Stimulated activated CD4-positive, alpha-beta T cell treated with anti-CD3 and anti-CD28 coated beads, Interleukin-12 subunit alpha, Interleukin-12 subunit beta, amount 100 ng/mL, for 48 hours (primary cell): ENCODE measurements at regions not wholly inside any gene's neighbourhood (a gene's known extent, or its start where the extent isn't known, plus 50 kb on each side); places are given as distances from the start of the nearest gene placed in this dataset.

Source experiments
- DNase-seq, 3 donors: peaks; one replicate each; pipeline ENCODE4 v3.0.0-alpha.2; 2020; ENCODE audit warnings: low read depth in 2 of 3, low spot score in 1 of 3

- no peak for DNase-seq
Observed at GRCh38 chr7:33661430-33662160, 243.7 kb upstream of the BMPER start.

DNA sequence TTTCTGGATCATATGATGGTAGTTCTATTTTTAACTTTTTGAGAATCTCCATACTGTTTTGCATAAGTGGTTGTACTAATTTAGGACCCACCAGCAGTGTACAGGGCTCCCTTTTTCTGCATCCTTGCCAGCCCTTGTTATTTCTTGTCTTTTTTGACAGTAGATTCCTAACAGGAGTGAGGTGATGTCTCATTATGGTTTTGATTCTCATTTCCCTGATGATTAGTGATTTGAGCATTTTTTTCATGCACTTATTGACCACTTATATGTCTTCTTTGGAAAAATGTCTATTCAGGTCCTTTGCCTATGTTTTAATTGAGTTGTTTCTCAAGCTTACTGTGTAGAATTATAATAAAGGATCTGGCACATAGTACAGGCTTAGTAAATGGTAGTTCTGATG, 238.8 kb upstream of the BMPER start:
- no peak for DNase-seq

- no peak for DNase-seq
Observed at GRCh38 chr7:33667196-33667595, 238.1 kb upstream of the BMPER start.

DNA sequence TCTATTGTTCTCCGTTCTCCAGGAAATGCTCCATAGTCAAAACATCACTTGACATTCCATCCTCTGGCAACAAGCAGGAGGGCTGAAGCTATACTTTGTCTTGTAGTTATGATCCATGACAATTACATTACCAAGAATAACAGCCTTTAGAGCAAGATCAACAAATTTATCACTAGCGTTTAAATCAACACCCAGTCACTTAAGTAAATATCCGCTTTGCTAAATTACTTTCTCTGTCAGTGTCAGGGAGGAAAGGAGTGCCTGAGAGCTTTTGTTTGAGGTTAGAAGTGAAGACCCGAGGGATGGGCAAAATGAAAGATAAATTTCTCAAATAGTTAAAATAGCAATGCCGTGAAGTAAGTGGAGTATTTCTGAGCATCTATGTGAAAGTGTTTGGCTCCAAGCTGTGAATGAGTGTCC, 236.1 kb upstream of the BMPER start:
- DNase-seq: no peak

DNA sequence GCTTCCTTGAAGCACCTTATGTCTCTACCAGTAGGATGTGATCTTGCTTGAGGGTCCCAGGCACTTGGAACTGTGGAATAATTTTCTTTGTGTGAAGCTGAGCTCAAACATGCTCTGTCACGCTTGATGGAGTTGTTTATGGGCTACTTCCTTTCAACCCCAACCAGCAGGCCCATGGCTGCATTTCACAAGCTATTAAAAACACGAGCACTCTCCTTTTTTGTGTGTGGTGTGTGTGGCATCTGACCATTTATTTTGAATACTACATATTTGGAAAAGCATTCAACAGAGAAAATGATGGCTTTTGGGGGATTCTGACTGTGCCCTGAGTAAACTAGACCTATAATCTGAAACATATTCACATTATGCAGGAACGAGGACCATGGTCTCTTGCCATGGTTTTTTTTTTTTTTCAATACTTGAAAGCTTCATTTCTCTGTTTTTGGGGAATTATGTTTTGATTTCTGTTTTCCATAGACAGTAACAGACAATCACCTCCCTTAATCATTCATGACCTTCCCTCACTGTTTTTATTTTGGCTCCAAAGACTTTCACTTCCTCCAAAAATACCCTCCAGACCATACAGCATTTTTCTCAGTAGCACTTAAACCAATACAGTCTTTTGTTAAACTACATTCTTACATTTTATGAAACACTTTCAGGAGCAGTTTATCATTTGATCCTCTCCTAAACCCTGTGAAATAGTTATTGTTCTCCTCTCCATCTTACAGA, 233.6 kb upstream of the BMPER start:
- no peak for DNase-seq

DNA sequence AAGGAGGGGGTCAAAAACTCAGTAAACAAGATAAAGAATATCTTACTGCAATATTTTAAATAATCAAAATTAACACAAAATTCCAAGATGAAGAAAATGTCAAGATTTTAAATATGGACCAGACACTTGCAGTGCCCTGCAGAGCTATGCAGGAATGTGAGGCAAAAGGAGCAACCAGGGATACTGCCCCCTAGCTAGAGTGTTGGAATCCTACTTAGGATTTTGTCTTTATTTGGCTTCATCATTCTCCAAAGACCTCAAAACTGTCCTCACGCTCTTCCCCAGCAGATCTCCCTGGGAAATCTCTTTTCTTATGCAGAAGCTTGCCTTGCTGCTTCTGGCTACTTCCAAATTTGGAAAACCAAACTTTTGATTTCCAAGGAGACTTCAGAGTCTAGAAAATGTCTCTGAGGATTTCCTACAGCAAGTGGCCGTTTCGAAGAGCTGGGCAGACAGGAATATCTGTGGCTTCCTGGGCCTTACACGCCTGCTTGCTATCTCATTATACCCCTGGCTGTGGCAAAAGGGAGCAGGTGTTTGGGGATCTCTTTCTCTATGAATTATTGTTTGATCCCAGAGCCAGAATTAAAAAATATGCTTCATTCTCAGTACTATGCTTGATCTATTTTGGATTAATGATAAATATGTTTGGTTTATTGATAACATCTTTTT, 232.2 kb upstream of the BMPER start:
- DNase-seq: no peak

DNA sequence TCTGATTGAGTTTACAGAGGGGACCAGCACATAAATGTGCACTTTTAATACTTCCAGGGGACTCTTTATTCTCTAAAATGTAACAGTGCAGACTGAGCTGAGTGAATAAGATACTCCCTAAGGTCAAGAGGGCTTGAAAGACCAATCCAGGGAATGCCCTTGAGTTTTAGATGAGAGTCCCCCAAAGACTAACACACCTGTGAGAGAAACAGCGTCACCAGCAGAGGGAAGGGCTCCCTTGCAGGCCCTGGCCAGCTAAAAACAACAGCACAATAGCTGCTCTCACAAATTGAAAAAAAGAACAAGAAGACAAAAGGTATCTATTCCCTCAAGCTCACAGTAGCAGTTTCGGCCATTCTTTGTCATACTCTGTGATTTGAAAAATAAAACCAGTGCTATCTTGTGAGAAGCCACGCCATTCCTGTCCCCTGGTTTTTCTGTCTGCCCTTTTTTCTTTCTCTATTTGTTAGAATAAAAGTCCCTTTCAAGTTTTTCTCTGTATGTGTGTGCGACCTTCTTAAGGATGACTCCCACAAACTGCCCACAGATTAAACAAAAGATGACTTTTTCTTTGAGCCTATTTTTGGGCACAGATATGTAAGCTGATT, 230.4 kb upstream of the BMPER start:
- DNase-seq: no peak

- DNase-seq: no peak
Observed at GRCh38 chr7:33677556-33677955, 227.8 kb upstream of the BMPER start.

DNA sequence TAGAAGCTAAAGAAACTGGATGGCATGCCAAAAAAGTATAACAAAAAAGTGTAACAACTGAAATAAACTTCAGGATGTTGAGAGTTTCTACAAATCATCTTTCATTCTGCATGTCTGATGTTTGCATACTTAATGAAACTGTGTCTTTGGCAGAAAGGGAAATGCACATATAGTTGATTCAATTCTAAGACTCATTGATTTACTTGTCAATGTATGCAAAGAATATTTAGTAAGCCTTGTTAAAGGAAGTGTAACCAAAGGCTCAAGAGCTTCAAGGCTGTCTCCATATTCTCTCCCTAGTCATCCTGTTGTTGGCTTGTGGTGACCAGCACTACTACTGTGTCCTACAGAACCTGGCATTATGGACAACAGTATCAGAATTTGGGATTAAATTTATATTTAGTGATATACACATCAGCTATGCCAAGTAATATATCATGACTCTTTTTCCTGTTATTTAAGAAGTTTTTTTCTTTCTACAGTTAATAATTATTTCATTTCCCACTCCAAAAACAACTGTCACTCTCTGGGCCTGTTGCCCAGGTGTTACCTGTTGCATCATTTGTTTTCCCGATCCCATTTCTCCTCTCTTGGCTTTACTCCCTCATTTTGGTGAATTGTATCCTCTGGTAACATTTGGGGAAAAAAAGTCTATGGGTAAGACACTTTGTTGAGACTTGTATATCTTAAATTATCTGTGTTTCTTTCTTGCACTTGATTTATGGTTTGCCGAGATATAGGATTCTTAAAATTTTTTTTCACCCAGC, 226.6 kb upstream of the BMPER start:
- DNase-seq: no peak

DNA sequence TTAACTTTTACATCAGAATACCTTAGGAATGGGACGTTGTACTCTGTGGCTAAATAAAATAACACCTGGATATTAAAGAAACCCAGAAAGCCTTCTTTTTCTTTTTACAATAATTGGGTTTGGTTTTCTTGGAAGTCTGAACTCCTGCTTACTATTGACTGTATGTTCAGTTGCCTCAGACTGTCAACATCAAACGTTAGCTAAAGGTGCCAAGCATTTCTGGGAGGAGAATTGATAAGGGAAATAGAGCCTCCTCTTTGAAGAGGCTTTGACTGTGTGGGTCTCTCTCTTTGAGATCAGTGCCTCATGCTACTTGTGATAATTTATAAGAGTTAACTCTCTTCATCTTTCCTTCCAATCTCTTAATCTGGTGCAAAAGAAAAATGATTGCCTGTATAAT, 224.7 kb upstream of the BMPER start:
- DNase-seq: no peak

DNA sequence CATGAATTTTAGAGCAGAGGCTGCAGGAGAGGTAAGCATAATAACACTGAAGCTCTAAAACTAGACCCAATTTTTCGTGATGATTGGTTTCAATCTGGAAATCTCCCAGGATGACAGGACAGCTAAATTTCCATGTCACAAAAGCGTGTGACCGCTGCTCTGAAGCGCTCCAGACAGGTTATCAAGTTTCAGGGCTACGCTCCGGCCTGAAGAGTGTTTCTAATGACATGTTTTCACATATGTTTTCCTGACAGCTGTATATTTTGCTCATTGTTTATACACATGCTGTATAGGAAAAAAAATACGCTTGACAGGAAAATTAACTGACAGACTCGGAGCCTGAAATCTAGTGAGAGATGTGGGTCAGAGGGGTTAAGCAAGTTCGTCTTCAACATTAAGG, 219.8 kb upstream of the BMPER start:
- no peak for DNase-seq

DNA sequence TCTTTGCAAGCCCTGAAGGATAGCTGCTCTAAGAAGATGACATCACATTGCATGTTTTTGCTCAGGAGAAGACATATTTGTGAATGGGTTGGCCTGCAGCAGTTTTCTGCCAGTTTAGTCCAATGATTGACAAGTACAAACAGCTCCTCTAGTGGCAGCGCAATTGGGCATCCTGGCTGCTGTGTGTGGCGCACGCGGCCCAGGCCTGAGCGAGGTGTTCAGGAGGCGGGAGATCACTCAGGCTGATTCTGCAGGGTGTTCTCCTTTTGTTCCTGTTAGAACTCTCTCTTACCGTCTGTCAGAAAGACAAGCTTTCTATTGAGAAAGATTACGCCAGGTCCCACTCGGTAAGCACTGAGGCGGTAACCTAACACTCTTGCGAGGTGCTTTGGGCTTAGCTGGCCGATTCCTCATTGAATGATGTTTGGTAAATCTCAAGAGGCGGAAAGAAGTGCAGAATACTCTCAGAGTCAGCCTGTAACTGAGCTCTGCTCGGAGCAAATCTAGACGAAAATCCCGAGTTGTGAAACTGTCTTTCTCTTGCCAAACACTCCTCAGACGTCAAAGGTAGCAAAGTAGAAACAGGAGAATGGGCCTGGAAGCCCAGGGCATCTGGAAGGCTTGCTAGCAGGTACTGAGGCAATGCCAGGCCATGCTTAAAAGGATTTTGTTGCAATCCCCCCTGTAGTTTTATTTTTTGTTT, 219.2 kb upstream of the BMPER start:
- DNase-seq: no peak

DNA sequence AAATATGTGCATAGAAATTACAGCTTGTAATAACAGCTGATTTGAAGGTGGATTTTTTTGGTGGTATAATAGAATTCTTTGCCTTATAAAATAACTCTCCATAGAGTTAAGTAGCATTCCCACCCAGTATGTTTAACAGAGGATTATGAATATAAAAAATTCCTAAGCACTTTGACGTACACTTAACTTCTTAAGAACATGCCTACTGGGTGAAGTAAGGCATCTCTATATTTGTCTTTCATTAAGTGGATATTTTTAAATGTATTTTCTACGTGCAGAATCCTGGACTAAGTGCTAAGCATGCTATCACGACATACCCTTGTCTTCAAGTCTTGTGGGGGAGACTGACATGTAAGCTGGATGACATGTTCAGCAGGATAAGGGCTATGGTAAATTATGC, 217.7 kb upstream of the BMPER start:
- DNase-seq: no peak

GRCh38 chr7:33691180-33691579, 214.2 kb upstream of the BMPER start:
- DNase-seq: no peak

DNA sequence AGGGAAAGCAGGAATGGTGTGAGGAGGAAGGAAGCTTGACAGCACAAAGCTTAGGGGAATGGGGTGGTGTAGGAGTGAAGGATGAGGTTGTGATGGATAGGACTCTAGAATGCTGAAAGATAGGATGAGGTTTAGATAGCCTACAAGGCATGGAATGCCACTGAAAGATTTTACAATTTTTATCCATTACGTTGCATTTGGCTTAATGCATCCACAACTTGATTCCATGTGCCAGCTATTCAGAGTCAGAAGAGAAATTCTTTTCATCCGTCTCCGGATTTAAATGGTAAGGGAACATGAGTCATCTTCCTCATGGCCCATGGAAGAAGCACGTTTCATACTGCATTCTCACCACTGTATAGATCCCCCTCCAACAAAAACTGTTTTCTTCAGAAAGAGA, 212.4 kb upstream of the BMPER start:
- no peak for DNase-seq

DNA sequence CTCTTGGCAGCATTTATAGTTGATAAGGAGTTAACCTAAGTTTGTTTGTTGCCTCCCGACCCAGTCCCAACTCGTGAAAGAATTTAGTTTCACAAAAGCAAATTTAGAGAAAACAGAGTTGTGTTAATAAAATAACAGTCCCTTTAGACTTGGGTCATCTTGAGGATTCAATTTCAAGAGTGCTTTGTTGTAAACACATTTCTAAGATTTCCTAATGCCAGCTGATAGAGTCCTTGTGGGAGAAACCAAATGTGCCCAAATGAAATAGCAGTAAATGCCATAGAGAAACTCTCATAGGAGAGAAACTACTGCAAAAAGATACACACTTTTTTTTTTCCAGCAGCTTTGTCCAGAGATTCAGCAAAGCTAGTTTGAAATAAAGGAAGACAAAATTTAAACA, 211.3 kb upstream of the BMPER start:
- DNase-seq: no peak

GRCh38 chr7:33697616-33698015, 207.7 kb upstream of the BMPER start:
- DNase-seq: no peak

DNA sequence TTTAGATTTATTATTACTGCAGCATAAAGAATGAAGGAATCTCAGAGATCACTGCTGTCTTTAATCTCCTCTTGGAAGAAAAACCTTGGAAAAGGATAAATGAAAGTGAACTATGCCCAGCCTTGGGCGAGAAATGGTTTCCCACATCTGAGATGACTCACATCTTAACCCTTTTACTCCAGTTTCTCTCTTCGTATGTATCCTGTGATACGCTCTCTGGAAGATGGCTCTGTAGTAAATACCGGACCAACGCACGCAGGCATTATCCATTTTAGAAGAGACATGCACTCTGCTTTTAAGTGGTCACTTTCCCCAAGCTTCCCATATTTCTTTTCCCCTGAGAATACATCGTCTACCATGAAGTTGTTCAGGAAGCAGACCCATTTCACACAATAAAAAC, 207.3 kb upstream of the BMPER start:
- DNase-seq: no peak

DNA sequence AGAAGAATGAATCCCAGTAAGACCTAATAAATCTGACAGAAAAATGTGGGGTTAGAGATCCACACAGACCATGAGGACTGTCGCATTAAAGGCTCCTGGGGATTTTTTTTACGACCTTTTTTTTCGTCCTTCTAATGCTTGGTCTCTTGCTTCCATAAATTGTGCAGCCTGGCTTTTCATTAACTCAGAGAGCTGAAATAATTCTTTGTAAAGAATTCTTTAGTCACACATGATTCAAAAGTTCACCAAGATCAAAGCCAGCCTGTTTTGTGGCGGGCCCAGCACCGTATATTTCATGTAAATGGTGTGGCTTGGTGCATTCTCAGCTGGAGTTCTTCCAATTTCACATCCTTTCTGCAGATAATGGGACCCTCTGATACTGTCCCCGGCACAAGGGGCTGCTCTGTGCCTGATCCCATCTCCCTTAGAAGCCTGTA, 206.6 kb upstream of the BMPER start:
- no peak for DNase-seq
